ENCODE measurements at regions not wholly inside any gene's neighbourhood (a gene's known extent, or its start where the extent isn't known, plus 50 kb on each side); places are given as distances from the start of the nearest gene placed in this dataset.

GRCh38 chr10:61078542-61079275, 134.7 kb upstream of the RHOBTB1 start:
- Mint-ChIP-seq H3K27me3 (peaks cover 0 to 3% of the 10 kb centered on the region in 2 donors), H3K27ac (no peak overlapping the region), H3K9me3 (no peaks in the 10 kb centered on the region), H3K4me3 (no peak overlapping the region), H3K36me3 (no peaks in the 10 kb centered on the region), H3K4me1 (no peaks in the 10 kb centered on the region)
- no peaks in the 10 kb centered on the region for H3K36me3 ChIP-seq (ENCODE audit: control insufficient read depth in 2 of 2, extremely low read depth in 1 of 2, insufficient read depth in 1 of 2, low read length in 1 of 2)
- no peaks in the 10 kb centered on the region for H3K9me3 ChIP-seq
- DNase-seq (no peak), ATAC-seq (replicated peaks in 1 of 4) (no peak)
- H3K27me3 ChIP-seq (replicated peaks in 1 of 2; ENCODE audit: control insufficient read depth in 2 of 2, extremely low read depth in 1 of 2, insufficient read depth in 2 of 2, low read length in 1 of 2): no peaks in the 10 kb centered on the region
- 55% methylated on average over 3 of the region's 3 CpGs for WGBS (ENCODE audit: insufficient coverage)
- no peak overlapping the region for H3K27ac ChIP-seq (ENCODE audit: low read length)
- ChIA-PET CTCF (no interaction called here), POLR2A (no interaction called here)
- no peaks in the 10 kb centered on the region for H3K4me1 ChIP-seq (ENCODE audit: control insufficient read depth in 1 of 2, extremely low read depth in 1 of 2, insufficient read depth in 2 of 2, low read length in 2 of 2)
- no peak overlapping the region for H3K4me3 ChIP-seq (ENCODE audit: control insufficient read depth in 1 of 2, extremely low read depth in 1 of 2, low read length in 1 of 2)

GRCh38 chr10:61076572-61077114, 132.7 kb upstream of the RHOBTB1 start:
- ChIA-PET POLR2A (no interaction called here), CTCF (no interaction called here)
- Mint-ChIP-seq H3K4me1 (no peaks in the 10 kb centered on the region), H3K4me3 (no peak overlapping the region), H3K27me3 (peaks cover 3% of the 10 kb centered on the region in 2 donors), H3K9me3 (no peaks in the 10 kb centered on the region), H3K27ac (no peak overlapping the region), H3K36me3 (no peaks in the 10 kb centered on the region)
- Histone ChIP-seq H3K27me3 (replicated peaks in 1 of 2; ENCODE audit: control insufficient read depth in 2 of 2, extremely low read depth in 1 of 2, insufficient read depth in 2 of 2, low read length in 1 of 2) (no peaks in the 10 kb centered on the region), H3K9me3 (no peaks in the 10 kb centered on the region), H3K4me3 (ENCODE audit: control insufficient read depth in 1 of 2, extremely low read depth in 1 of 2, low read length in 1 of 2) (no peak overlapping the region), H3K4me1 (ENCODE audit: control insufficient read depth in 1 of 2, extremely low read depth in 1 of 2, insufficient read depth in 2 of 2, low read length in 2 of 2) (no peaks in the 10 kb centered on the region), H3K36me3 (ENCODE audit: control insufficient read depth in 2 of 2, extremely low read depth in 1 of 2, insufficient read depth in 1 of 2, low read length in 1 of 2) (no peaks in the 10 kb centered on the region), H3K27ac (ENCODE audit: low read length) (no peak overlapping the region)
- DNase-seq (no peak), ATAC-seq (replicated peaks in 1 of 4) (no peak)
- WGBS (ENCODE audit: insufficient coverage): no CpG with 5 or more reads among the region's 1 CpG

GRCh38 chr10:61073391-61073790, 129.4 kb upstream of the RHOBTB1 start:
- Histone ChIP-seq H3K4me1 (ENCODE audit: control insufficient read depth in 1 of 2, extremely low read depth in 1 of 2, insufficient read depth in 2 of 2, low read length in 2 of 2) (no peaks in the 10 kb centered on the region), H3K9me3 (no peaks in the 10 kb centered on the region), H3K27me3 (replicated peaks in 1 of 2; ENCODE audit: control insufficient read depth in 2 of 2, extremely low read depth in 1 of 2, insufficient read depth in 2 of 2, low read length in 1 of 2) (no peaks in the 10 kb centered on the region), H3K36me3 (ENCODE audit: control insufficient read depth in 2 of 2, extremely low read depth in 1 of 2, insufficient read depth in 1 of 2, low read length in 1 of 2) (no peaks in the 10 kb centered on the region), H3K4me3 (ENCODE audit: control insufficient read depth in 1 of 2, extremely low read depth in 1 of 2, low read length in 1 of 2) (no peak overlapping the region), H3K27ac (ENCODE audit: low read length) (no peak overlapping the region)
- Mint-ChIP-seq H3K27me3 (peaks cover 3% of the 10 kb centered on the region in 2 donors), H3K9me3 (no peaks in the 10 kb centered on the region), H3K4me1 (no peaks in the 10 kb centered on the region), H3K4me3 (no peak overlapping the region), H3K27ac (no peak overlapping the region), H3K36me3 (no peaks in the 10 kb centered on the region)
- ATAC-seq (replicated peaks in 1 of 4) (no peak), DNase-seq (no peak)
- POLR2A ChIA-PET: no interaction called here
- WGBS (ENCODE audit: insufficient coverage): no CpG with 5 or more reads among the region's 2 CpGs
- CTCF ChIA-PET: no interaction called here

GRCh38 chr10:61071580-61071979, 127.6 kb upstream of the RHOBTB1 start:
- no peak for ATAC-seq (replicated peaks in 1 of 4)
- POLR2A ChIA-PET: interaction anchor here in 1 of 2 donors (0.6 kb wide), 1 partner anchor 241 kb away, joined by 4 read pairs; no protein-coding TSS in a partner anchor
- Histone ChIP-seq H3K27me3 (replicated peaks in 1 of 2; ENCODE audit: control insufficient read depth in 2 of 2, extremely low read depth in 1 of 2, insufficient read depth in 2 of 2, low read length in 1 of 2) (no peaks in the 10 kb centered on the region), H3K27ac (ENCODE audit: low read length) (no peak overlapping the region), H3K4me1 (ENCODE audit: control insufficient read depth in 1 of 2, extremely low read depth in 1 of 2, insufficient read depth in 2 of 2, low read length in 2 of 2) (no peaks in the 10 kb centered on the region), H3K9me3 (no peaks in the 10 kb centered on the region), H3K36me3 (ENCODE audit: control insufficient read depth in 2 of 2, extremely low read depth in 1 of 2, insufficient read depth in 1 of 2, low read length in 1 of 2) (no peaks in the 10 kb centered on the region), H3K4me3 (ENCODE audit: control insufficient read depth in 1 of 2, extremely low read depth in 1 of 2, low read length in 1 of 2) (no peak overlapping the region)
- DNase-seq: no peak
- Mint-ChIP-seq H3K27me3 (peaks cover 6% of the 10 kb centered on the region in 2 donors), H3K4me3 (no peak overlapping the region), H3K4me1 (no peaks in the 10 kb centered on the region), H3K27ac (no peak overlapping the region), H3K9me3 (no peaks in the 10 kb centered on the region), H3K36me3 (no peaks in the 10 kb centered on the region)
- CTCF ChIA-PET: interaction anchor here in 1 of 2 donors (0.5 kb wide), 1 partner anchor 22 kb away, joined by 5 read pairs; no protein-coding TSS in a partner anchor
- WGBS (ENCODE audit: insufficient coverage): 80% methylated on average over 2 of the region's 3 CpGs

- H3K4me1 ChIP-seq (ENCODE audit: control insufficient read depth in 1 of 2, extremely low read depth in 1 of 2, insufficient read depth in 2 of 2, low read length in 2 of 2): no peaks in the 10 kb centered on the region
- no peaks in the 10 kb centered on the region for H3K36me3 ChIP-seq (ENCODE audit: control insufficient read depth in 2 of 2, extremely low read depth in 1 of 2, insufficient read depth in 1 of 2, low read length in 1 of 2)
- no peaks in the 10 kb centered on the region for H3K9me3 Mint-ChIP-seq
- WGBS (ENCODE audit: insufficient coverage): no CpG with 5 or more reads among the region's 1 CpG
- no peak for ATAC-seq (replicated peaks in 1 of 4)
- no peaks in the 10 kb centered on the region for H3K4me1 Mint-ChIP-seq
- no peaks in the 10 kb centered on the region for H3K27me3 ChIP-seq (replicated peaks in 1 of 2; ENCODE audit: control insufficient read depth in 2 of 2, extremely low read depth in 1 of 2, insufficient read depth in 2 of 2, low read length in 1 of 2)
- no peak overlapping the region for H3K27ac ChIP-seq (ENCODE audit: low read length)
- POLR2A ChIA-PET: no interaction called here
- CTCF ChIA-PET: interaction anchor here in 1 of 2 donors (0.6 kb wide), 1 partner anchor 119 kb away, joined by 10 read pairs; no protein-coding TSS in a partner anchor
- no peaks in the 10 kb centered on the region for H3K36me3 Mint-ChIP-seq
- peaks cover 3 to 6% of the 10 kb centered on the region in 2 donors for H3K27me3 Mint-ChIP-seq
- no peak overlapping the region for H3K4me3 Mint-ChIP-seq
- H3K27ac Mint-ChIP-seq: no peak overlapping the region
- no peak overlapping the region for H3K4me3 ChIP-seq (ENCODE audit: control insufficient read depth in 1 of 2, extremely low read depth in 1 of 2, low read length in 1 of 2)
- no peaks in the 10 kb centered on the region for H3K9me3 ChIP-seq
- DNase-seq: no peak
These were observed 124.5 kb upstream of the RHOBTB1 start for GRCh38 chr10:61068471-61068870.

- Histone ChIP-seq H3K27ac (ENCODE audit: low read length) (no peak overlapping the region), H3K4me3 (ENCODE audit: control insufficient read depth in 1 of 2, extremely low read depth in 1 of 2, low read length in 1 of 2) (no peak overlapping the region), H3K4me1 (ENCODE audit: control insufficient read depth in 1 of 2, extremely low read depth in 1 of 2, insufficient read depth in 2 of 2, low read length in 2 of 2) (no peaks in the 10 kb centered on the region), H3K27me3 (replicated peaks in 1 of 2; ENCODE audit: control insufficient read depth in 2 of 2, extremely low read depth in 1 of 2, insufficient read depth in 2 of 2, low read length in 1 of 2) (no peaks in the 10 kb centered on the region), H3K9me3 (no peaks in the 10 kb centered on the region), H3K36me3 (ENCODE audit: control insufficient read depth in 2 of 2, extremely low read depth in 1 of 2, insufficient read depth in 1 of 2, low read length in 1 of 2) (no peaks in the 10 kb centered on the region)
- H3K27me3 Mint-ChIP-seq: peaks cover 3 to 4% of the 10 kb centered on the region in 2 donors
- no peak for DNase-seq
- H3K9me3 Mint-ChIP-seq: no peaks in the 10 kb centered on the region
- no peak for ATAC-seq (replicated peaks in 1 of 4)
- WGBS (ENCODE audit: insufficient coverage): 79% methylated on average over 4 of the region's 4 CpGs
- no peaks in the 10 kb centered on the region for H3K36me3 Mint-ChIP-seq
- CTCF ChIA-PET: interaction anchor here in 1 of 2 donors (0.6 kb wide), 1 partner anchor 119 kb away, joined by 10 read pairs; no protein-coding TSS in a partner anchor
- POLR2A ChIA-PET: no interaction called here
- no peak overlapping the region for H3K27ac Mint-ChIP-seq
- H3K4me1 Mint-ChIP-seq: no peaks in the 10 kb centered on the region
- no peak overlapping the region for H3K4me3 Mint-ChIP-seq
These were observed 123.8 kb upstream of the RHOBTB1 start for GRCh38 chr10:61067671-61068336.
